ENCODE measurements at regions not wholly inside any gene's neighbourhood (a gene's known extent, or its start where the extent isn't known, plus 50 kb on each side); places are given as distances from the start of the nearest gene placed in this dataset.

DNA sequence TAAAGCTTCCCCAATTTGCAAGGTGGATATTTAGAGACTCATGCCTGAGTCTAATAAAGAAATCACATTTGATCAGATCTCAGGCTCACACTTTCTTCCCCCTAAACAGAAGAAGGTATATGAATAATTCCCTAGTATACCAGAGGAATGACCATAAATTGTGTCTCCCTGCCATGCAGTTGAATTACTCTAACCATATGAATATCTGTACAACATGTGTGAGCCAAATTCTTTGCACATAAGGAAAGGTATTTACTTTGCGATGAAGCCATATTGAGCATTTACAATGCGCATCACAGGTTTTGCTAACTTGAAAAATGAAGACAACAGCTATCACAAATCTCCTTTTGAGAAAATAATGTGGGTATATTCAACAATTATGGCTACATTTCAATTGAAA lies 479.4 kb downstream of the NR2F1-AS1 start:
- no peak overlapping the region for H3K4me3 ChIP-seq
- H3K9me3 ChIP-seq = no peaks in the 10 kb centered on the region
- DNase-seq (no peak), ATAC-seq (no peak)
- H3K4me1 ChIP-seq (ENCODE audit: low read depth) = no peaks in the 10 kb centered on the region
- intact Hi-C loops (cut with DNase I, micrococcal nuclease) = no loop called here
- TF ChIP-seq, protein P1, sequence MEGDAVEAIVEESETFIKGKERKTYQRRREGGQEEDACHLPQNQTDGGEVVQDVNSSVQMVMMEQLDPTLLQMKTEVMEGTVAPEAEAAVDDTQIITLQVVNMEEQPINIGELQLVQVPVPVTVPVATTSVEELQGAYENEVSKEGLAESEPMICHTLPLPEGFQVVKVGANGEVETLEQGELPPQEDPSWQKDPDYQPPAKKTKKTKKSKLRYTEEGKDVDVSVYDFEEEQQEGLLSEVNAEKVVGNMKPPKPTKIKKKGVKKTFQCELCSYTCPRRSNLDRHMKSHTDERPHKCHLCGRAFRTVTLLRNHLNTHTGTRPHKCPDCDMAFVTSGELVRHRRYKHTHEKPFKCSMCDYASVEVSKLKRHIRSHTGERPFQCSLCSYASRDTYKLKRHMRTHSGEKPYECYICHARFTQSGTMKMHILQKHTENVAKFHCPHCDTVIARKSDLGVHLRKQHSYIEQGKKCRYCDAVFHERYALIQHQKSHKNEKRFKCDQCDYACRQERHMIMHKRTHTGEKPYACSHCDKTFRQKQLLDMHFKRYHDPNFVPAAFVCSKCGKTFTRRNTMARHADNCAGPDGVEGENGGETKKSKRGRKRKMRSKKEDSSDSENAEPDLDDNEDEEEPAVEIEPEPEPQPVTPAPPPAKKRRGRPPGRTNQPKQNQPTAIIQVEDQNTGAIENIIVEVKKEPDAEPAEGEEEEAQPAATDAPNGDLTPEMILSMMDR (IDR thresholded peaks at IDR 0.05) = no peak
- no peaks in the 10 kb centered on the region for H3K36me3 ChIP-seq (ENCODE audit: low read depth)

DNA sequence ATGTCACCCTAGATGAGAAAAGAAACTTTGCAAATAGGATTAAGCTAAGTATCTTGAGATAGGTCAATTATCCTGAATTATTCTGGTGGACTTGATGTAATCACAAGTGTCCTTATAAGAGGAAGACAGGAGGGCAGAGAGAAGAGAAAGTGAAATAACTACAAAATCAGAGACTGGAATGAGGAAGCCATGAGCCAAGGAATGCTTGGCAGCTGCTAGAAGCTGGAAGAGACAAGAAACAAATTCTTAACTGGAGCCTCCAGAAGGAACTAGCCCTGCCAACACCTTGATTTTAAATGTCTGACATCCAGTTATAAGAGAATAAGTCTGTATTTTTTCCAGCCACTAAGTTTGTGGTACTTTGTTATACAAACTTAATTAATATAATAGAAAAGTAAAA lies 480.0 kb downstream of the NR2F1-AS1 start:
- no peak for DNase-seq
- Histone ChIP-seq H3K36me3 (ENCODE audit: low read depth) (no peaks in the 10 kb centered on the region), H3K4me1 (ENCODE audit: low read depth) (no peaks in the 10 kb centered on the region), H3K4me3 (no peak overlapping the region), H3K9me3 (no peaks in the 10 kb centered on the region)
- ATAC-seq = no peak
- TF ChIP-seq, protein P1 (IDR thresholded peaks at IDR 0.05) = no peak
- intact Hi-C loops (cut with DNase I, micrococcal nuclease) = no loop called here

DNA sequence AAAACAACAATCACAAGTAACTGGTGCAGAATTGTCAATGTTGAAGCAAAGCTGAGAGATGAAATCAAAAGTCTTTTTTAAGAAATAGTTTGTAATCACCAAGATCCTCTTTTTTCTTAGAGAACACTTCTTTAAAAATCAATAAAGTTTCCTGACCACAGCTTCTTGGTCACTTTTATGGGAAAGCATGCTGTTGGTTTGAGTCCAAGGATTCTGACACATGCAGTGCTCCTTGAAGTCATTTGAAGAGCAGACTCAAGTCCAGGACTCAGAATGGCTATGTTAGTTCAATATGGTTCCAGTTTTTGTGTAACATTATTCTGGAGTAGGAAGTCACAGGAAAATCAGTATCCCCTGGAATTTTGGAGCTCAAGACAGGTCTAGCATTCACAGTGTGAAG lies 480.6 kb downstream of the NR2F1-AS1 start:
- H3K36me3 ChIP-seq (ENCODE audit: low read depth) = no peaks in the 10 kb centered on the region
- no peak overlapping the region for H3K4me3 ChIP-seq
- no peaks in the 10 kb centered on the region for H3K9me3 ChIP-seq
- intact Hi-C loops (cut with DNase I, micrococcal nuclease) = no loop called here
- ATAC-seq (no peak), DNase-seq (no peak)
- TF ChIP-seq, protein P1 (IDR thresholded peaks at IDR 0.05) = no peak
- H3K4me1 ChIP-seq (ENCODE audit: low read depth) = no peaks in the 10 kb centered on the region

DNA sequence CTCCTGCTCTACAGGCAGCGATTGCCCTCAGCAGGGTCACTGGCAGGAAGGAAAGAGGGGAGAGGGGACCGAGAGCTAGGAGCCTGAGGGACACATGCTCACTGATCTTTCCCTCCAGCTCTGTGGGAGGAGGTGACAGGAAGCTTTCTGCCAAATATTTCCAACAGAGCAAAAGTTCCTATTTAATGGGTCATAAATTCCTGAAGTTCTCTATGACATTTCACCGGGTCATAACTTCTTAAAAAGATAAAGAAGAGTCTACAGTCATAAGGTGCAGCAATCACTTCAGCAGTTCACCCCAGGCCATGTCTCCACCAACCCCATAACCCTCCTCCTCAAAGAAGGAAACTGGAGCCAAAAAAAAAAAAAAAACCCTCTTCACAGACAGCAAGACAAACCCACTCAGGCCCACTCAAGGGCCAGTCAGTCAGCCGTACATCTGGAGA lies 481.1 kb downstream of the NR2F1-AS1 start:
- TF ChIP-seq, protein P1 (IDR thresholded peaks at IDR 0.05) = no peak
- H3K4me1 ChIP-seq (ENCODE audit: low read depth) = no peaks in the 10 kb centered on the region
- H3K4me3 ChIP-seq = no peak overlapping the region
- ATAC-seq = no peak
- intact Hi-C loops (cut with DNase I, micrococcal nuclease) = no loop called here
- DNase-seq = no peak
- H3K9me3 ChIP-seq = no peaks in the 10 kb centered on the region
- H3K36me3 ChIP-seq (ENCODE audit: low read depth) = no peaks in the 10 kb centered on the region

DNA sequence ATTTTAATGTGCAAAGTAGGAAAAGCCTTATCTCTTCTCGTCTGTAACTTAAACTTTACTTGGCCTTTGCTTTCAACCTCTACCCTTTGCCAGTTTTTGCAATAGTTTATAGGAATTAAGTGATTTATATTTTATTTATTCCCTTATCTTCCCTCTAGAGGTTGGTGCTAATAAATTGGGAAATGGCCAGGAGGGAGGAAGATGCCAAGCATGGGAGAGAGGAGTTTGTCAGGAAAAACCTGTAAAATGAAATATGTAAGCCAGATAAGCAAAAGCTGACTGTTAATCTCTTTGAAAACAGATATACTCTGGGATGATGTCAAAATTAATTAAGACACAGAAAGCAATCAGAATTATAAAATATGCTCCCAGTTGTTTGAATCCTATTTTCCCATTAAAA lies 484.5 kb downstream of the NR2F1-AS1 start:
- Histone ChIP-seq H3K4me3 (no peak overlapping the region), H3K36me3 (ENCODE audit: low read depth) (no peaks in the 10 kb centered on the region), H3K9me3 (no peaks in the 10 kb centered on the region), H3K4me1 (ENCODE audit: low read depth) (no peaks in the 10 kb centered on the region)
- TF ChIP-seq, protein P1 (IDR thresholded peaks at IDR 0.05) = no peak
- DNase-seq = no peak
- no peak for ATAC-seq
- intact Hi-C loops (cut with DNase I, micrococcal nuclease) = no loop called here

Measured in mucosa of descending colon (tissue), 3 donors.